ENCODE measurements at regions not wholly inside any gene's neighbourhood (a gene's known extent, or its start where the extent isn't known, plus 50 kb on each side); places are given as distances from the start of the nearest gene placed in this dataset.

GRCh38 chrX:115388879-115389278, 99.4 kb downstream of the LUZP4 start:
- Histone ChIP-seq H3K4me3 (replicated peaks in 1 of 4; ENCODE audit: control extremely low read depth in 1 of 4, insufficient read depth in 1 of 4, low read depth in 3 of 4, low read length in 4 of 4) (no peak overlapping the region), H2AFZ (ENCODE audit: low read length) (no peak overlapping the region), H3K9me3 (ENCODE audit: control insufficient read depth, insufficient read depth, low read depth, low read length) (no peaks in the 10 kb centered on the region), H4K20me1 (ENCODE audit: control insufficient read depth, extremely low read depth, insufficient read depth, low read length) (no peaks in the 10 kb centered on the region), H3K27me3 (ENCODE audit: control insufficient read depth, insufficient read depth, low read length) (no peaks in the 10 kb centered on the region), H3K79me2 (ENCODE audit: control insufficient read depth, insufficient read depth, low read length) (no peaks in the 10 kb centered on the region), H3K4me2 (ENCODE audit: extremely low read depth, insufficient read depth, low read length) (no peak overlapping the region), H3K4me1 (ENCODE audit: control insufficient read depth, extremely low read depth, insufficient read depth, low read length) (no peaks in the 10 kb centered on the region), H3K36me3 (ENCODE audit: control insufficient read depth, insufficient read depth, low read length) (no peaks in the 10 kb centered on the region), H3K27ac (ENCODE audit: insufficient read depth, low read length) (no peak overlapping the region), H3K9ac (ENCODE audit: insufficient read depth, low read length) (no peak overlapping the region)
- peak; percentile 46 to 61 for DNase-seq (ENCODE audit: low read depth in 2 of 2)
- TF ChIP-seq EZH2 (IDR thresholded peaks at IDR 0.05; ENCODE audit: low read length, missing control alignments): no peak
- TF ChIP-seq CTCF (conservative IDR thresholded peaks at IDR 0.05 in 1 of 2, IDR thresholded peaks at IDR 0.05 in 1 of 2; ENCODE audit: low read depth in 1 of 2, low read length in 2 of 2): no peak

- no peak for DNase-seq (ENCODE audit: low read depth in 2 of 2)
- Histone ChIP-seq H3K27me3 (ENCODE audit: control insufficient read depth, insufficient read depth, low read length) (no peaks in the 10 kb centered on the region), H3K36me3 (ENCODE audit: control insufficient read depth, insufficient read depth, low read length) (no peaks in the 10 kb centered on the region), H3K27ac (ENCODE audit: insufficient read depth, low read length) (no peak overlapping the region), H3K4me2 (ENCODE audit: extremely low read depth, insufficient read depth, low read length) (no peak overlapping the region), H3K79me2 (ENCODE audit: control insufficient read depth, insufficient read depth, low read length) (no peaks in the 10 kb centered on the region), H3K4me1 (ENCODE audit: control insufficient read depth, extremely low read depth, insufficient read depth, low read length) (no peaks in the 10 kb centered on the region), H3K4me3 (replicated peaks in 1 of 4; ENCODE audit: control extremely low read depth in 1 of 4, insufficient read depth in 1 of 4, low read depth in 3 of 4, low read length in 4 of 4) (no peak overlapping the region), H3K9me3 (ENCODE audit: control insufficient read depth, insufficient read depth, low read depth, low read length) (no peaks in the 10 kb centered on the region), H3K9ac (ENCODE audit: insufficient read depth, low read length) (no peak overlapping the region), H4K20me1 (ENCODE audit: control insufficient read depth, extremely low read depth, insufficient read depth, low read length) (no peaks in the 10 kb centered on the region), H2AFZ (ENCODE audit: low read length) (no peak overlapping the region)
- no peak for TF ChIP-seq EZH2 (IDR thresholded peaks at IDR 0.05; ENCODE audit: low read length, missing control alignments)
- TF ChIP-seq CTCF (conservative IDR thresholded peaks at IDR 0.05 in 1 of 2, IDR thresholded peaks at IDR 0.05 in 1 of 2; ENCODE audit: low read depth in 1 of 2, low read length in 2 of 2): no peak
Observed at GRCh38 chrX:115390078-115390477, 100.6 kb downstream of the LUZP4 start.

- Histone ChIP-seq H3K36me3 (ENCODE audit: control insufficient read depth, insufficient read depth, low read length) (no peaks in the 10 kb centered on the region), H3K4me2 (ENCODE audit: extremely low read depth, insufficient read depth, low read length) (no peak overlapping the region), H3K79me2 (ENCODE audit: control insufficient read depth, insufficient read depth, low read length) (no peaks in the 10 kb centered on the region), H3K4me3 (replicated peaks in 1 of 4; ENCODE audit: control extremely low read depth in 1 of 4, insufficient read depth in 1 of 4, low read depth in 3 of 4, low read length in 4 of 4) (no peak overlapping the region), H3K4me1 (ENCODE audit: control insufficient read depth, extremely low read depth, insufficient read depth, low read length) (no peaks in the 10 kb centered on the region), H3K27me3 (ENCODE audit: control insufficient read depth, insufficient read depth, low read length) (no peaks in the 10 kb centered on the region), H4K20me1 (ENCODE audit: control insufficient read depth, extremely low read depth, insufficient read depth, low read length) (no peaks in the 10 kb centered on the region), H3K9me3 (ENCODE audit: control insufficient read depth, insufficient read depth, low read depth, low read length) (no peaks in the 10 kb centered on the region), H2AFZ (ENCODE audit: low read length) (no peak overlapping the region), H3K9ac (ENCODE audit: insufficient read depth, low read length) (no peak overlapping the region), H3K27ac (ENCODE audit: insufficient read depth, low read length) (no peak overlapping the region)
- TF ChIP-seq CTCF (conservative IDR thresholded peaks at IDR 0.05 in 1 of 2, IDR thresholded peaks at IDR 0.05 in 1 of 2; ENCODE audit: low read depth in 1 of 2, low read length in 2 of 2): no peak
- no peak for TF ChIP-seq EZH2 (IDR thresholded peaks at IDR 0.05; ENCODE audit: low read length, missing control alignments)
- no peak for DNase-seq (ENCODE audit: low read depth in 2 of 2)
Observed at GRCh38 chrX:115392031-115392430, 102.5 kb downstream of the LUZP4 start.
